Muscle of leg (tissue), 3 donors: ENCODE measurements at regions not wholly inside any gene's neighbourhood (a gene's known extent, or its start where the extent isn't known, plus 50 kb on each side); places are given as distances from the start of the nearest gene placed in this dataset.
A peak's percentile ranks its signal among the peaks of the same experiment; 100 is the strongest.

Source experiments
- DNase-seq: peaks from one replicate; pipeline ENCODE4 v3.0.0; 2013
- H3K27ac ChIP-seq: one replicate; pipeline ENCODE4 v1.5.1; 2013; ENCODE audit warnings: mild to moderate bottlenecking, low read length, control low read depth
- H3K27me3 ChIP-seq: one replicate; pipeline ENCODE4 v1.6.1; 2013; ENCODE audit warnings: low read length; ENCODE audit not compliant: control insufficient read depth, insufficient read depth
- H3K36me3 ChIP-seq: one replicate; pipeline ENCODE4 v1.6.1; 2013; ENCODE audit warnings: low read length; ENCODE audit not compliant: control insufficient read depth, insufficient read depth
- H3K4me1 ChIP-seq: one replicate; pipeline ENCODE4 v1.6.1; 2013; ENCODE audit warnings: low read length; ENCODE audit not compliant: control insufficient read depth, insufficient read depth
- H3K4me3 ChIP-seq: one replicate; pipeline ENCODE4 v1.5.1; 2013; ENCODE audit warnings: low read length, control low read depth
- H3K9me3 ChIP-seq: replicated peaks from 2 replicates; pipeline ENCODE4 v1.6.1; 2013; ENCODE audit warnings: low read depth, low read length; ENCODE audit not compliant: control insufficient read depth
- WGBS: methylation state at CpG from one replicate; pipeline ENCODE4 v1.1.5; 2013; ENCODE audit warnings: missing lambda C conversion rate; ENCODE audit not compliant: insufficient coverage; 5-methylcytosine and 5-hydroxymethylcytosine counted together

GRCh38 chr2:33728106-33728505 lies 129.0 kb upstream of the FAM98A start:
- no peaks in the 10 kb centered on the region for H3K27me3 ChIP-seq
- H3K4me1 ChIP-seq = no peaks in the 10 kb centered on the region
- DNase-seq = no peak
- H3K9me3 ChIP-seq = no peaks in the 10 kb centered on the region
- no peaks in the 10 kb centered on the region for H3K36me3 ChIP-seq
- no peak overlapping the region for H3K27ac ChIP-seq
- 98% methylated on average over 7 of the region's 14 CpGs for WGBS
- H3K4me3 ChIP-seq = no peak overlapping the region

- no peak overlapping the region for H3K4me3 ChIP-seq
- H3K27me3 ChIP-seq = no peaks in the 10 kb centered on the region
- no peaks in the 10 kb centered on the region for H3K36me3 ChIP-seq
- no peaks in the 10 kb centered on the region for H3K4me1 ChIP-seq
- no peaks in the 10 kb centered on the region for H3K9me3 ChIP-seq
- no peak for DNase-seq
- WGBS = 97% methylated on average over 41 of the region's 41 CpGs
- no peak overlapping the region for H3K27ac ChIP-seq
Measured at GRCh38 chr2:33727361-33728032, 128.4 kb upstream of the FAM98A start.

GRCh38 chr2:33726415-33726814 lies 127.3 kb upstream of the FAM98A start:
- H3K27me3 ChIP-seq = no peaks in the 10 kb centered on the region
- H3K4me1 ChIP-seq = no peaks in the 10 kb centered on the region
- DNase-seq = no peak
- no peak overlapping the region for H3K4me3 ChIP-seq
- no peaks in the 10 kb centered on the region for H3K36me3 ChIP-seq
- no peaks in the 10 kb centered on the region for H3K9me3 ChIP-seq
- WGBS = 80% methylated on average over 5 of the region's 8 CpGs
- no peak overlapping the region for H3K27ac ChIP-seq

GRCh38 chr2:33723329-33723728 lies 124.2 kb upstream of the FAM98A start:
- H3K4me3 ChIP-seq = no peak overlapping the region
- no peak overlapping the region for H3K27ac ChIP-seq
- H3K27me3 ChIP-seq = no peaks in the 10 kb centered on the region
- no peaks in the 10 kb centered on the region for H3K36me3 ChIP-seq
- no peaks in the 10 kb centered on the region for H3K9me3 ChIP-seq
- no peak for DNase-seq
- H3K4me1 ChIP-seq = no peaks in the 10 kb centered on the region
- 67% methylated on average over 3 of the region's 3 CpGs for WGBS

GRCh38 chr2:33719067-33719466 lies 120.0 kb upstream of the FAM98A start:
- H3K9me3 ChIP-seq = no peaks in the 10 kb centered on the region
- H3K27me3 ChIP-seq = no peaks in the 10 kb centered on the region
- no CpG with 5 or more reads among the region's 2 CpGs for WGBS
- H3K4me1 ChIP-seq = no peaks in the 10 kb centered on the region
- H3K36me3 ChIP-seq = no peaks in the 10 kb centered on the region
- no peak overlapping the region for H3K4me3 ChIP-seq
- DNase-seq = no peak
- no peak overlapping the region for H3K27ac ChIP-seq

- DNase-seq = no peak
- no peak overlapping the region for H3K4me3 ChIP-seq
- H3K9me3 ChIP-seq = no peaks in the 10 kb centered on the region
- no peaks in the 10 kb centered on the region for H3K36me3 ChIP-seq
- 60% methylated on average over 1 of the region's 3 CpGs for WGBS
- H3K4me1 ChIP-seq = no peaks in the 10 kb centered on the region
- H3K27me3 ChIP-seq = no peaks in the 10 kb centered on the region
- no peak overlapping the region for H3K27ac ChIP-seq
Measured at GRCh38 chr2:33712674-33713073, 113.6 kb upstream of the FAM98A start.

- Histone ChIP-seq H3K27me3 (no peaks in the 10 kb centered on the region), H3K36me3 (no peaks in the 10 kb centered on the region), H3K4me3 (no peak overlapping the region), H3K4me1 (no peaks in the 10 kb centered on the region), H3K9me3 (no peaks in the 10 kb centered on the region), H3K27ac (no peak overlapping the region)
- 77% methylated on average over 1 of the region's 3 CpGs for WGBS
- DNase-seq = peak; percentile 17
Measured at GRCh38 chr2:33709951-33710350, 110.9 kb upstream of the FAM98A start.

GRCh38 chr2:33707312-33707711 lies 108.2 kb upstream of the FAM98A start:
- no peak overlapping the region for H3K4me3 ChIP-seq
- H3K27ac ChIP-seq = no peak overlapping the region
- DNase-seq = no peak
- H3K4me1 ChIP-seq = no peaks in the 10 kb centered on the region
- 69% methylated on average over 1 of the region's 2 CpGs for WGBS
- H3K9me3 ChIP-seq = no peaks in the 10 kb centered on the region
- H3K27me3 ChIP-seq = no peaks in the 10 kb centered on the region
- no peaks in the 10 kb centered on the region for H3K36me3 ChIP-seq

- Histone ChIP-seq H3K27me3 (no peaks in the 10 kb centered on the region), H3K9me3 (no peaks in the 10 kb centered on the region), H3K4me3 (no peak overlapping the region), H3K4me1 (no peaks in the 10 kb centered on the region), H3K36me3 (no peaks in the 10 kb centered on the region), H3K27ac (no peak overlapping the region)
- WGBS = no CpG with 5 or more reads among the region's 8 CpGs
- no peak for DNase-seq
Measured at GRCh38 chr2:33706410-33706809, 107.3 kb upstream of the FAM98A start.

GRCh38 chr2:33704406-33704855 lies 105.3 kb upstream of the FAM98A start:
- Histone ChIP-seq H3K27me3 (no peaks in the 10 kb centered on the region), H3K4me1 (no peaks in the 10 kb centered on the region), H3K4me3 (no peak overlapping the region), H3K9me3 (no peaks in the 10 kb centered on the region), H3K36me3 (no peaks in the 10 kb centered on the region), H3K27ac (peak overlapping the region; percentile 57)
- no CpG with 5 or more reads among the region's 1 CpG for WGBS
- peak; percentile 12 for DNase-seq

GRCh38 chr2:33696234-33696633 lies 97.1 kb upstream of the FAM98A start:
- Histone ChIP-seq H3K27ac (no peak overlapping the region), H3K27me3 (no peaks in the 10 kb centered on the region), H3K4me3 (no peak overlapping the region), H3K36me3 (no peaks in the 10 kb centered on the region), H3K4me1 (no peaks in the 10 kb centered on the region), H3K9me3 (peaks cover 3% of the 10 kb centered on the region)
- DNase-seq = no peak
